Glomerular endothelial cell (primary cell): ENCODE measurements at regions not wholly inside any gene's neighbourhood (a gene's known extent, or its start where the extent isn't known, plus 50 kb on each side); places are given as distances from the start of the nearest gene placed in this dataset.
"Not testable (repeated sequence)": the region's sequence is repeated elsewhere in the genome, so short reads cannot be mapped to it uniquely, and the experiment has no call there.

Experiments used
- DNase-seq: peaks from one replicate; pipeline ENCODE4 v3.0.0-alpha.2; 2011; ENCODE audit warnings: low read depth, low spot score; ENCODE audit errors: extremely low read depth

DNA sequence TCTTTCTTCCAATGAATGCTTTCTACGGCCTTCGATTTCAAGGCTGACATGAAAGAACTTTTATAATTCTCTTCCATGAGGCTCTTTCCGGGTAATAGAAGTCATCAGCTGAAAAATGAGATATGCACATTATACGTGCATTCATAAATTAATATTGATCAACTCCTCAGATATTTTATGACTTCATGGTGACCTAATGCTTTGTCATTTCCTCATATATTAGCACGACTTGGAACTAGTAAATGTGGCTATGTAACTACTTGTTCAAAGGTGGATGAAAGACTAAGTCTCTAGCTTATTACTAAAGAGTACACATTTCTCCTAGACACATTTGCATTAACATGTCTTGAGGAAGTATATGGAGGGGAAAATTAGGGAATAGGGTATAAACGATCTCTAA is 168.8 kb downstream of the HDGFL1 start:
- no peak for DNase-seq

- no peak for DNase-seq
Observed at GRCh38 chr6:22747571-22747970, 178.2 kb downstream of the HDGFL1 start.

DNA sequence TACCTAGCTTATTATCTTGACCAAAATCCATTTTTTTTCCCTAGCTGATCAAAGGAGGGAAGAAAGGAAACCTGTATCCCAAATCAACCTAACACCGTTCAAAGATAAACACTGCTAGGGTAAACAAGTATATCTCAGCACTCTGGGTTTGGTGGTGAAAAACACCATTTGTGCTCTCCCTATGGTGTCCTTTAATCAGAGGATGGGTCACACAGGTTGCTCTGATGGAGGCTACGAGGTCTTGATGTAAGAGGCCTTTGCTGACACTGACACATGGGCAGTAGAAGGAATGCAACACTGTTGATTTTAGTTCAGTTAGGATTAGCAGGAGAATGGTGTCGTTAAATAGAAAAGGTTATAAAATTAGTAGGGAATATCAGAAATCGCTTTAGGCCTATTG is 179.3 kb downstream of the HDGFL1 start:
- no peak for DNase-seq

DNA sequence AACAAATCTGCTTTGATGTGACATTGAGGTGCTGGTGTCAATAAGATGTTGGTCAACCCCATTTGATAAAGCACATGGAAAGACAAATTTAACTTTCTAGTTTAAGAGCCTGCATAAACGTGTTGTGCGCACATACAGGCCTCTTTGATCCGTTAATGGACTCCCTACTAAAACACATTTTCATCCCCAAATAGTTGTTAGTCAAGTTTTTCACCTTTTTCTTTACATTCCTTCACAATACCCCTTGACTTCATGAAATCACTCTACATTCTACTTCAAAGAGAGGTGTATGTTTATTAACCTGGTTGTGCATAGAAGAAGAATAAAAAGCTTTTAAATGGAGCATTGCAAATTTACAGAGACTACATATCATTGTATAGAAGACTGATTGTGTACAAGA is 180.3 kb downstream of the HDGFL1 start:
- no peak for DNase-seq

DNA sequence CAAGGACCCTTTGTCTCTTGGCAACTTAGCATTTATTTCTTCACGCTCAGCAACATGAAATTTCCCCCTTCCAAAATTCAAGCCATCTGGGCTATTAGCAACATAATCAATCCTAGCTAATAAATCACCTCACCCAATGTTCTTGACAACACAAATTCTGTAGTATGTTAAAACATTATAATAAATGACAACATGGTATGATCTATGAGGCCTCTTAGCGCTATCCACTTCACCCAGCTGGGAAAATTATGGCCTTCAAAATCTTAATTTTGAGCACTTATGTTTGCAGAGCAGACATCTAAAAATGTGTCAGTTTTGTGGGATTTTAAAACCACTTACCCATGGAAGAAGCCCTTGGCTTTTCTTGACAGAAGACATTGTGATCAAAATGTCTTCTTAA is 181.9 kb downstream of the HDGFL1 start:
- DNase-seq, result no peak

- no peak for DNase-seq
Observed at GRCh38 chr6:22752522-22752921, 183.2 kb downstream of the HDGFL1 start.

DNA sequence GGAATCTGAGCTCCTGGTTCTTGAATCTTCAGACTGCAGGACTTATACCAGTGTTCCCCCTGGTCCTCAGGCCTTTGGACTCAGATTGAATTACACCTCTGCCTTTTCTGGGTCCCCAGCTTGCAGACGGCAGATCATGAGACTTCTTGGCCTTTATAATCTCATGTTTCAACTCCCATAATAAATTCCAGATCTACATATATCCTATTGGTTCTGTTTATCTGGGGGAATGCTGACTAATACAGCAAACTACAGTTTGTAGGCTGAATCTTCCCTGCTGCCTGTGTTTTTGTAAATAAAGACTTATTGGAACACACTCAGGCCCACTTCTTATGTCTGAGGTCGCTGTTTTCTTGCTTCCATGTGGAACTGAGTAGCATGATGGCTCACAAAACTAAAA is 184.7 kb downstream of the HDGFL1 start:
- no peak for DNase-seq

DNA sequence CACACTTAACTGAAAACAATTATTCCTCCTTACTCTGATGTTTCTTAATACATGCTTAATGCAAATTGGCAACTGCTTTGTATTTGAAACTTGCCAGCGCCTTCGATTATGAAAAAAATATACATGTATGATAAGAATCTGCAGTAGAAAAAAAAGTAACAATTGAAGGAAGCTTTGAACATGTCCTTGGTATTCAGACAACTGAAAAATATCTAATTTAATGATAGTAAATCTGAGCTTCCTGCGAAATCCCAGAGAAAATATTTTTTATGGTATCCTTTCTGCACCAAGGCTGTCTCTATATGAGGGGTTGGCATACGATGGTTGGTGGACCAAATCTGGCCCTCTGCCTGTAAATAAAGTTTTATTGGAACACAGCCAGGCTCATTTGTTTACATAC is 186.2 kb downstream of the HDGFL1 start:
- DNase-seq, result no peak

GRCh38 chr6:22756365-22756764 is 187.0 kb downstream of the HDGFL1 start:
- no peak for DNase-seq

DNA sequence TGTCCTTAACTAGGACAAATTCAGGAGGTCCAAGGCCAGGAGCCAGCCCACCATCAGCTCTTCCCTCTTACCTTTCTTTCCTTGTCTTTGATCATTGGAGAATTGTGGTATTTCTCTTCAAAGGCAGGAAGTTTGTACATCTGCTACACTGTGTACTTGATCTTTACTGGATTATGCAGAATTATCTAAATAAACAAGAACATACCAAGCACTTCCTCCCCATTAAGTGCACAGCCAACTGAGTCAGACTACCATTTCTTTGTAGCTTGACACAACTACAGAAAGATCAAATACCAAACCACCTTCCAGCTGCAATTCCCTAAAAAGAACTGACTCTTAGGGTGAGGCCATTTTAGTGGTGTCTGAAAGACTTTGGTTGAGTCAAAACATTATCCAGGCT is 195.1 kb downstream of the HDGFL1 start:
- DNase-seq, result no peak

GRCh38 chr6:22765015-22765414 is 195.6 kb downstream of the HDGFL1 start:
- no peak for DNase-seq

GRCh38 chr6:22766979-22767378 is 197.6 kb downstream of the HDGFL1 start:
- DNase-seq, result no peak

DNA sequence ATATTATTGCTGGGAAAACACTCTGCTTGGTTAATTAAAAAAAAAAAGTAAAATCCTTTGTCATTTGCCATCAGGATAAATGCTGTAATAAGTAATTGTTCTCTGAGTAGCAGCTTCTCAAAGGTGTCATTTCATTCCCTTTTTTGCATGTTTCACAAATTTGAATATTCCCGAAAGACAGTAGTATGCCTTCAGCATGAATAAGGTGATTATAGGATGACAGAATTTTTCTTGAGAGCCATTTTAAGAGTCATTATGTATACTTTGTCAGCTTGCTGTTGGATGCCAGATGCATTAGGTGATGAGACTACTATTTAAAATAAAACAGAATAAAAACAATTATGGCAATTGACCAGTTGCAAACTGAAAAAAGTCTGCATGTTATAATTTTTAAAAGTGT is 200.7 kb downstream of the HDGFL1 start:
- no peak for DNase-seq

- DNase-seq, result no peak
Observed at GRCh38 chr6:22774129-22774528, 204.8 kb downstream of the HDGFL1 start.

- not testable (repeated sequence) for DNase-seq
Observed at GRCh38 chr6:22778438-22778837, 209.1 kb downstream of the HDGFL1 start.

DNA sequence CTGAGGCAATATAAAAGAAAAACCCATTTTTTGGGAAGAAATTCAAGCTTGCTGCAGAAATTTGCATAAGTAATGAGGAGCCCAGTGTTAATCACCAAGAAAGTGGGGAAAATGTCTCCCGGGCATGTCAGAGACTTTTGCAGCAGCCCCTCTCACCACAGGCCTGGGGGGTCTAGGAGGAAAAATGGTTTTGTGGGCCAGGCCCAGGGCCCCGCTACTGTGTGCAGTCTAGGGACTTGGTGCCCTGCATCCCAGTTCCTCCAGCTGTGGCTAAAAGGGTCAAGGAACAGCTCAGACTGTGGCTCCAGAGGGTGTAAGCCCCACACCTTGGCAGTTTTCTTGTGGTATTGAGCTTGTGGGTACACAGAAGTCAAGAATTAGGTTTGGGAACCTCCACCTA is 209.7 kb downstream of the HDGFL1 start:
- no peak for DNase-seq

- no peak for DNase-seq
Observed at GRCh38 chr6:22783931-22784330, 214.6 kb downstream of the HDGFL1 start.

DNA sequence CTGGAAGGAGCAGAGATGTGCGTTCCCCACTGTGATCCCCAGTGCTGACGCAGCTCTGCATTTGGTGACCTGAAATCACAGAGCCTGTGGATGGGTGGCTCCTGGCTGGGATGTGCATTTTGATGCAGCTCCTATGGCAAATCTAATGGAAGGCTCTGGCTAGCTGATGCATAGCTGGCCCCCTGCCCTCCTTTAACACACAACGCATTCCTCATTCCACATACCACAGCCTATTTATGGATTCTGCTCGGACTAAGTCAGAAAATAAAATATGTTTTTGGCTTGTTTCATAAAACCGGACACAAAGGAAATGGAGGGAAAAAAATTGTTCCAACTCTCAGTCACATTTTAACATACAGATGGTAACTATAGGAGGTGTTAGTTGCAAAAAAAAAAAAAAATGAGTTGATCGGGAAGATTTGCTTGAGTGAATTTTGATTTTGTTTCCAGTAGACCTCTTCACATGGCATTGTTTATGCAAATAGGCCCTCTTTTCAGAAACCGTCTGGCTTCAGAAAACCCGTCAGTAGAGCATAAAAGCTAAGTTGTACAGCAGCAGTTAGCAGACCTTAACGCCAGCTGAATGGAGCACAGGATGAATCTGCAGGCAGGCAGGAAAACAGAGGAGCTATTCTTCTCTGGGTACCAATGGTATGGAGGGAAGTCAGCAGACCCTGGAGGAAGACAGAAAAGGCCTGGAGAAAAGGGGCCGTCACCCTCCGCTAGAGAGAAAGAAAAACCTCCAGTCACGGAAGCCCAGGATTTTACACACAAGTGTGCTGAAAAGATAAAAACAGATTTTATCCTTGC is 215.4 kb downstream of the HDGFL1 start:
- no peak for DNase-seq

DNA sequence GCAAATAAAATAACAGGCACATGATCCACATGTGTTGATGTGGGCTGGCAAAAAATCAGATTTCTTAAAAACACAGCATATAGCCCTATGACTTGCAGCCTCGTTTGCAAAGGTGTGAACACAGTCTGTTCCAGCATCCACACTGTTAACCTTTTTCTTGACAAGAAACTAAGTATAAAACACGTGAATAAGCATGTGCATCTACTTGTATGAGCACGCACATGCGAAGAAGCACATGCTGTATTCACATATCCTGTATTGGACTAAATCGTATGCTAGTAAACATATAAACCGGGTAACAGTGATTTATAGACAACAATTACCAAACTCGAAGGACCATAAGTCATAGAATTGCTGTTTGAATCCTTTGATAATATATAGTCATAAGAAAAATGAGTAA is 218.7 kb downstream of the HDGFL1 start:
- no peak for DNase-seq

- DNase-seq, result no peak
Observed at GRCh38 chr6:22789315-22789714, 219.9 kb downstream of the HDGFL1 start.

DNA sequence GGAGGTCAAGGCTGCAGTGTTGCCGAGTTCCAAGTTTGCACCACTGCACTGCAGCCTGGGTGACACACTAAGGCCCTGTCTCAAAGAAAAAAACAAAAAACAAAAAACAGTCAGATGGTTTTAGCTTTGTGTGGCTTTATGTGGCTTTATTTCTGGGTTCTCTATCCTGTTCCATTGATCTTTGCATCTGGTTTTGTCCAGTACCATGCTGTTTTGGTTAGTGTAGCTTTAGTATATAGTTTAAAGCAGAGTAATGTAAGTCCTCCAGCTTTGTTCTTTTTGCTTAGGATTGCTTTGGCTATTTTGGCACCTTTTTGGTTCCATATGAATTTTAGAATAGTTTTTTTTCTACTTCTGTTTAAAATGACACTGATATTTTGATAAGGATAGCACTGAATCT is 225.5 kb downstream of the HDGFL1 start:
- DNase-seq, result no peak

- peak; percentile 4 for DNase-seq
Observed at GRCh38 chr6:22800451-22800850, 231.1 kb downstream of the HDGFL1 start.

- no peak for DNase-seq
Observed at GRCh38 chr6:22801831-22802230, 232.5 kb downstream of the HDGFL1 start.
